HuH-7 (cell line): ENCODE measurements at regions not wholly inside any gene's neighbourhood (a gene's known extent, or its start where the extent isn't known, plus 50 kb on each side); places are given as distances from the start of the nearest gene placed in this dataset.

ENCODE experiments used
- DNase-seq: peaks from one replicate; pipeline ENCODE4 v3.0.0; 2011; ENCODE audit warnings: low spot score

DNA sequence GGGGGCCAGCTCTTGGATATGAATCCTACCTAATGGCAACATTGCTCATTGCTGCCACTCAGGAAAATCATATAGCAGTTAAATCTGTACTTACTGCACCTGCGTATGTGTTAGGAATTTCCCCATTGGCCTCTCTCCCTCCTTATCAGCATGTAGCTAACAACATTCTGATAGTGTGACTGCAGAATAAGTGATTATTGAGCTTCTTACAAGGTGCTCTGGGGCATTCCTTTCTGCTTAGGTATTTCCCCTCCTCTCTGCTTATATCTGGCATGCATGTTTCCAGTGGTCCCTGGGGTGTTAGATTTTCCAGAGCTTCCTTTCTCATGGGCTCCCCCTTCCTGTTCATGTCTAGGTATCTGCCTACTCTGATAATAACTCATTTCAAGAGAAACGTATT is 414.1 kb upstream of the SLITRK1 start:
- no peak for DNase-seq

DNA sequence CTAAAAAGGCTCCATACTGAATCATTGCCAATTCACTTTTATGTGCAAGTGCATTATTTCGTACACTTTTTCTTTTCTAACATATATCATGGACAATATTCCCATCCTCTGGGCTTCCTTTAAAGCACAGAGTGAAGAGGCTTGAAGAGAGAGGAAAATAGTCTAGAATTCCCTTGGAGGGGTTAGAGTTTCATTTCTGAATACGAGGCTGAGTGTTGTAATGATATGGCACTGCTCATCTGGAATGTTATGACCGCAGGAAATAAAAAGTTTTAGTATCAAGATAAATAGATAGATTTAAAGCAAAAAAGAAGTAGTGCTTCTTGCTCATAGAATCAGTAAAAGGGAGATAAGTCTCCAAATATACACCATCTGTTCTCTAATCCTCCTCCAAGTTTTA is 412.3 kb upstream of the SLITRK1 start:
- no peak for DNase-seq

- DNase-seq: no peak
Observed at GRCh38 chr13:84290386-84290785, 408.1 kb upstream of the SLITRK1 start.

- no peak for DNase-seq
Observed at GRCh38 chr13:84279166-84279565, 396.9 kb upstream of the SLITRK1 start.

- no peak for DNase-seq
Observed at GRCh38 chr13:84272877-84273562, 390.7 kb upstream of the SLITRK1 start.

- DNase-seq: no peak
Observed at GRCh38 chr13:84265257-84265764, 383.0 kb upstream of the SLITRK1 start.

DNA sequence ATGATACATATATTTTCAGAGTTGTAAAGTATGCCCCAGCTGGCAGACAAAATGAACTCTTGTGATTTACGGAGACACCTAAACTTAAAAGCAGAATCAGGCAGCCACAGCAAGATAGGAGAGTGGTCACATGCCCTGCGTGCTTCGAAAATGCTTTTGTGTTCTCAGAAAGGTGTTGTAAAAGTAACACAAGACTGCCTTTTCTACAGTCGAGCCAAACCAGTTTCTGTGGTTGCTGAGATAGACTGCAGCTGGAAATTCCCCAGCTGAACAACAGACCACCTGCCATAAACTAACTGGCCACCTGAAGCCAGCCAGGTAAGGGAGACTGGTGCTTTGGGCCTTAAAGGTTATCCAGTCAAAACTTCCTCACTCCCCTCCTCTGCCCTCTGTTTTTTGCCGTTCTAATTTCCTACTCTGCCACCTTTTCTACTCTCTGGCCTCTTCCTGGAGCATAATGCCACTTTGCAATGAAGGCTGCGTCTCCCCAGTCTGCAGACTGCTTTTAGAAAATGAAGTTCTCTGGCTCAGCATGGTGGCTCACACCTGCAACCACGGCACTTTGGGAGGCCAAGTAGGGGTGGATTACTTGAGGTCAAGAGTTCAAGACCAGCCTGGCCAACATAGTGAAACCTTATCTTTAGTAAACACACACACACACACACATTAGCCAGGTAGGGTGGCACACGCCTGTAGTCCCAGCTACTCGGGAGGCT is 381.2 kb upstream of the SLITRK1 start:
- no peak for DNase-seq

GRCh38 chr13:84255226-84255797 is 373.0 kb upstream of the SLITRK1 start:
- no peak for DNase-seq

GRCh38 chr13:84249463-84249862 is 367.2 kb upstream of the SLITRK1 start:
- no peak for DNase-seq

DNA sequence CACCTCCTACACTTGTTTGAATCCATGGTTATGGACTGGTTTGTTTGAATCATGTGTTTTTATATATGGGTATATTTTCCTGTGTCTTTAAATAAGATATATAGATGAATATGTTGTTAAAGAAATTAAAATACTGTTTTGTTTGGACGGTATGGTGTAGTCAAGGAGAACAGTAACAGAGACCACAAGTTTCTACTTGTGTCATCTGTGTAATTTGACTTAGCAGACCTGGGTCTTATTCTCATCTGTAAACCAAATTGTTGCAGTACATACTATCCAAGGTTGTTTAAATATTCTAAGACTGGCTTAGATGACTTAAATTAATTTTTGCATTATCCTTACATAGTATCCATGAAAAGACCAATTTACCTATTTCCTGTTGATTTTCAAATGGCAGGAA is 361.1 kb upstream of the SLITRK1 start:
- no peak for DNase-seq

- DNase-seq: no peak
Observed at GRCh38 chr13:84239032-84239431, 356.8 kb upstream of the SLITRK1 start.

DNA sequence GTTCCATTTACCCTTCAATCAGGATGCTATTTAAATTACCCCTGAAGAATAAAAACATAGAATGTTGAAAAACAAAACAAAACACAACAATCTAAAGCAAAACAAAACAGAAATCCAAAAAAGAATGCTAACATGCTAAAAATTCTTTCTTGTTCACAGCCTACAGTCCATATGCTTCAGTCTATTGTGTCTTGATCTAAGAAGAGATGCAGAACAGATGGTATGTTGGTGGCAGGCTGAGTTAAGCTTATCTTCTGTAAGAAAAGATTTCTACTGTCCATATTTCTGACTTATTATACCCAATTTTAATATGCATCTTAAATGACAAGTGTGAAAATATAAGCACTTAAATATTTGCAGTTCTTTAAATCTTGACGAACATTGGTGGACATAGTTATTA is 356.1 kb upstream of the SLITRK1 start:
- no peak for DNase-seq

GRCh38 chr13:84237143-84237542 is 354.9 kb upstream of the SLITRK1 start:
- DNase-seq: no peak

DNA sequence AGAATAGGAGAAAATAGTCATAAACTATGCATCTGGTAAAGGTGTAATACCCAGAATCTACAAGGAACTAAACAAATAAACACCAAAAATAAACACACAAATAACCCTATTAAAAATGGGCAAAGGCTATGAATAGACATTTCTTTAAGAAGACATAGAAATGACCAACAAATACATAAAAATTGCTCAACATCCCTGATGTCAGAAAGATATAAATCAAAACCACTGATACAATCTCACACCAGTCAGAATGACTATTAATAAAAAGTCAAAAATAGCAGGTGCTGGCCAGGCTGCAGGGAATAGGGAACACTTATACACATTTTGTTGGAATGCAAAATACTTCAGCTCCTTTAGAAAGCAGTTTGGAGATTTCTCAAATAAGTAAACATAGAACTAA is 352.1 kb upstream of the SLITRK1 start:
- no peak for DNase-seq

DNA sequence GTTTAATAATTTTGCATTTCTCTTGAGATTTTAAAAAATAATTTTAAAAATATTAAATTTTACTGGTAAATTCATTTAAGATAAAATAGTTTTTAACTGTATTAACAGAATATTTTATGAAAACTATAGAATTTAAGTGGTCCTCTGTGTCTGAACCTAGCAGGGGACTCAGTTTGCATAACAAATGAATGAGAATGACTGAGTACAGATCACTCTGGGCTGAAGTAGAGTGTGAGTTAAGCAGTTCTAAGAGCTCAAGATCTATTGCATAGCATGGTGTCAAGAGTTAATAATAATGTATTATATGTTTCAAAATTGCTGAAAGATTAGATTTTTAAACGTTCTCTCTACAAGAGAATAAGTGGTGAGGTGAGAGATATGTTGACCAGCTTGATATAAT is 348.3 kb upstream of the SLITRK1 start:
- DNase-seq: no peak

DNA sequence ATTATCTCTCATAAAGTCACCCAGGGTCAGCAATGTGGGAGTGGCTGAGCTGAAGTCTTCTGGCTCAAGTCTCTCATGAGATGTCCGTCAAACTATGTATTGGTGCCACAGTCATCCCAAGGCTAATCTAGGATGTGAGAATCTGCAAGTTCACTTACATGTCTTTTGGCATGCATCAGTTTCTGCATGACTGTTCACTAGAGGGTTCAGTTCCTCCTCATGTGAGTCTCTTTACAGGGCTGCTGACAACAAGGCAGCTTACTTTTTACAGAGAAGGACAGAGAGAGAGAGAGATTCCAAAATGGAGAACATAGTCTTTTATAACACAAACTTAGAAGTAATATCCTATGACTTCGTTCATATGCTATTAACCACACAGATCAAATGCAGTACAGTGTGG is 328.8 kb upstream of the SLITRK1 start:
- no peak for DNase-seq

GRCh38 chr13:84208246-84208910 is 326.1 kb upstream of the SLITRK1 start:
- no peak for DNase-seq

- no peak for DNase-seq
Observed at GRCh38 chr13:84207509-84207908, 325.2 kb upstream of the SLITRK1 start.

- DNase-seq: no peak
Observed at GRCh38 chr13:84200971-84201370, 318.7 kb upstream of the SLITRK1 start.

GRCh38 chr13:84192125-84192524 is 309.9 kb upstream of the SLITRK1 start:
- no peak for DNase-seq

DNA sequence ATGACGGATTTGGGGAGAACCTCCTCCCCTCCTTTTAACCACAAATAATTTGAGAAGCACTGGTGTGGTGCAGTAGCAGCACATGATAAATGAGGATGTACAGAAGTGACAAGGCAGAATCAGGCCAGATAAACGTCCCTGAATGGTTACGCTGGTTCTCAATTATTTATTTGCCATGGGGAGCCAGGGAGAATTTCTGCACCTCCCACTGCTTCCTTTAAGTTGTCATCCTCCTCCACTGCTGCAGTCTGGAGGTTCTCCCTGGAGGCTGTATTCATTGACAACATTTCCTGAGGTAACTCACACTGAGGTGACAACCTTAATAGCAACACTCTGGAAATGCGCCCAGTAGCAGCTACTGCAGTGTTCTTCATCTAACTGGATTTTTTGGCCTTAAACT is 308.9 kb upstream of the SLITRK1 start:
- no peak for DNase-seq

- no peak for DNase-seq
Observed at GRCh38 chr13:84187626-84188025, 305.4 kb upstream of the SLITRK1 start.
